ENCODE measurements at regions not wholly inside any gene's neighbourhood (a gene's known extent, or its start where the extent isn't known, plus 50 kb on each side); places are given as distances from the start of the nearest gene placed in this dataset.

GRCh38 chr5:12019306-12019705, 115.1 kb upstream of the CTNND2 start:
- Mint-ChIP-seq H3K4me1 (peaks cover 17 to 18% of the 10 kb centered on the region in 2 experiments), H3K27me3 (ENCODE audit: low read depth) (no peaks in the 10 kb centered on the region), H3K36me3 (ENCODE audit: insufficient read depth in 1 of 3, low read depth in 3 of 3) (peaks cover 0 to 4% (median 0%) of the 10 kb centered on the region in 3 experiments; a peak in 2 of 7 replicates), H3K9me3 (peaks cover 0 to 3% of the 10 kb centered on the region in 2 experiments; a peak in 2 of 5 replicates), H3K27ac (no peak overlapping the region), H3K4me3 (no peak overlapping the region)
- H2BK12ac ChIP-seq (ENCODE audit: insufficient read length, low read depth, low read length): no peak overlapping the region
- H3K23me2 ChIP-seq (ENCODE audit: insufficient read length, low read depth, low read length, poor library complexity, severe bottlenecking): no peaks in the 10 kb centered on the region
- no peaks in the 10 kb centered on the region for H3K79me2 ChIP-seq (ENCODE audit: insufficient read depth, low read length)
- H4K20me1 ChIP-seq (ENCODE audit: control insufficient read depth, insufficient read depth, insufficient read length): no peaks in the 10 kb centered on the region
- no peaks in the 10 kb centered on the region for H3K27me3 ChIP-seq (ENCODE audit: insufficient read depth, low read length)
- H2BK5ac ChIP-seq (ENCODE audit: insufficient read length, low read length): no peak overlapping the region
- no peak overlapping the region for H3K27ac ChIP-seq (ENCODE audit: insufficient read length, low read depth, low read length)
- no peak overlapping the region for H4K8ac ChIP-seq (replicated peaks; ENCODE audit: insufficient read length, low read depth, low read length)
- H2AK5ac ChIP-seq (ENCODE audit: insufficient read length, low read length): no peak overlapping the region
- H3K23ac ChIP-seq (ENCODE audit: insufficient read length, low read depth, low read length): no peak overlapping the region
- H3K56ac ChIP-seq (ENCODE audit: insufficient read length, low read depth, low read length): no peak overlapping the region
- no peak overlapping the region for H2AFZ ChIP-seq (ENCODE audit: low read length)
- no peak overlapping the region for H4K91ac ChIP-seq (ENCODE audit: insufficient read length, low read depth, low read length)
- no peak overlapping the region for H3K9ac ChIP-seq (ENCODE audit: extremely low read depth, insufficient read length, low read length)
- H3K4me2 ChIP-seq (ENCODE audit: insufficient read depth, insufficient read length, low read length): no peak overlapping the region
- no peak overlapping the region for H3K4ac ChIP-seq (ENCODE audit: low read depth, low read length)
- no peak overlapping the region for H2BK120ac ChIP-seq (ENCODE audit: low read depth, low read length, poor library complexity, severe bottlenecking)
- H2BK20ac ChIP-seq (ENCODE audit: low read depth, low read length, poor library complexity, severe bottlenecking): no peak overlapping the region
- no peak overlapping the region for H3K14ac ChIP-seq (ENCODE audit: insufficient read depth, low read length)
- no peak overlapping the region for H4K5ac ChIP-seq (ENCODE audit: insufficient read length, low read depth, low read length)
- no peak overlapping the region for H2BK15ac ChIP-seq (ENCODE audit: low read depth, low read length)
- H3K18ac ChIP-seq (ENCODE audit: insufficient read length, low read depth, low read length): no peak overlapping the region
- WGBS (ENCODE audit: extremely low coverage, insufficient read length, low lambda C conversion rate): no CpG with 5 or more reads among the region's 1 CpG
- no peak for TF ChIP-seq CTCF (conservative IDR thresholded peaks at IDR 0.05)
- no peaks in the 10 kb centered on the region for H3K9me3 ChIP-seq (ENCODE audit: control insufficient read depth, low read depth, low read length)
- no peak overlapping the region for H3T11ph ChIP-seq (ENCODE audit: low read length)
- no peaks in the 10 kb centered on the region for H3K79me1 ChIP-seq (ENCODE audit: insufficient read depth, low read depth, low read length, poor library complexity, severe bottlenecking)
- H3K4me1 ChIP-seq (ENCODE audit: insufficient read depth, low read length): peaks cover 3% of the 10 kb centered on the region; the same call in 1 of the 2 replicates
- DNase-seq: no peak
